Neural cell (in vitro differentiated cells): ENCODE measurements at regions not wholly inside any gene's neighbourhood (a gene's known extent, or its start where the extent isn't known, plus 50 kb on each side); places are given as distances from the start of the nearest gene placed in this dataset.

Source experiments
- CTCF ChIP-seq: fragments of 450-650 bp; IDR thresholded peaks from 2 replicates; pipeline ENCODE4 v1.5.1; 2014; ENCODE audit warnings: antibody characterized with exemption, mild to moderate bottlenecking, moderate library complexity; ENCODE audit not compliant: poor library complexity, severe bottlenecking
- TAF1 ChIP-seq: IDR thresholded peaks from 2 replicates; pipeline ENCODE4 v1.6.1; 2012; ENCODE audit warnings: low read depth

GRCh38 chr18:73124175-73124574 is 256.4 kb upstream of the NETO1 start:
- TF ChIP-seq TAF1 (no peak), CTCF (no peak)
